H1 (cell line): ENCODE measurements at regions not wholly inside any gene's neighbourhood (a gene's known extent, or its start where the extent isn't known, plus 50 kb on each side); places are given as distances from the start of the nearest gene placed in this dataset.

Source experiments
- CTCF ChIA-PET: fragments of 300-600 bp; sonication (Branson Sonifier 250); formaldehyde crosslinking; loops from one replicate; lab custom pipeline; 2021; ENCODE audit not compliant: partially characterized antibody; lab: Charles Lee
- POLR2A ChIA-PET: fragments of 300-600 bp; sonication (Branson Sonifier 250); formaldehyde crosslinking; loops from one replicate; lab custom pipeline; 2021; ENCODE audit warnings: inconsistent platforms; ENCODE audit not compliant: partially characterized antibody; lab: Charles Lee
- DNase-seq, 2 experiments: peaks; one replicate each; pipeline versions ENCODE4 v3.0.0 to v3.0.0-alpha.2; 2010 to 2022; ENCODE audit warnings: low spot score in 2 of 2, low read depth in 1 of 2, mixed read lengths in 1 of 2
- FAIRE-seq: peaks from 2 replicates; lab custom pipeline; 2011; peaks lifted over from hg19 to GRCh38; lab: Jason Lieb, UNC
- H2AFZ ChIP-seq: 2 replicates; pipeline ENCODE4 v1.8.1; 2012; ENCODE audit warnings: low read length, inconsistent platforms
- H2AK5ac ChIP-seq: 2 replicates; pipeline ENCODE4 v1.6.1; 2013; ENCODE audit warnings: low read depth, low read length
- H2BK120ac ChIP-seq: replicated peaks from 2 replicates; pipeline ENCODE3; 2013; ENCODE audit warnings: low read depth, low read length, inconsistent platforms
- H2BK12ac ChIP-seq: 2 replicates; pipeline ENCODE4 v1.6.1; 2013; ENCODE audit warnings: low read depth, low read length
- H2BK15ac ChIP-seq: 2 replicates; pipeline ENCODE4 v1.6.1; 2013; ENCODE audit warnings: low read length
- H2BK20ac ChIP-seq: 2 replicates; pipeline ENCODE4 v1.6.1; 2013; ENCODE audit warnings: low read length
- H2BK5ac ChIP-seq: 2 replicates; pipeline ENCODE4 v1.6.1; 2013; ENCODE audit warnings: low read depth, low read length
- H3K14ac ChIP-seq: 2 replicates; pipeline ENCODE4 v1.6.1; 2013; ENCODE audit warnings: inconsistent platforms; ENCODE audit not compliant: insufficient read length
- H3K18ac ChIP-seq: 2 replicates; pipeline ENCODE4 v1.6.1; 2013; ENCODE audit warnings: low read length; ENCODE audit errors: extremely low read depth
- H3K23ac ChIP-seq: 2 replicates; pipeline ENCODE4 v1.6.1; 2013; ENCODE audit warnings: inconsistent platforms; ENCODE audit not compliant: insufficient read length
- H3K23me2 ChIP-seq: 2 replicates; pipeline ENCODE4 v1.6.1; 2013; ENCODE audit warnings: low read depth, low read length
- H3K27ac ChIP-seq: 2 replicates; pipeline ENCODE4 v1.6.1; 2011; ENCODE audit warnings: low read depth, low read length, inconsistent platforms
- H3K27me3 ChIP-seq, 4 experiments: replicated peaks in 1 of 4; 1 replicate in 1 of 4; 2 replicates in 3 of 4; pipeline versions ENCODE4 v1.6.1 to v1.8.1; 2011 to 2013; ENCODE audit warnings: low read length in 3 of 4, mild to moderate bottlenecking in 3 of 4, inconsistent platforms in 2 of 4, mixed read lengths in 2 of 4, moderate library complexity in 1 of 4; ENCODE audit not compliant: control insufficient read depth in 3 of 4, insufficient read depth in 3 of 4; ENCODE audit errors: extremely low read depth in 1 of 4
- H3K36me3 ChIP-seq, 4 experiments: 2 replicates each; pipeline versions ENCODE4 v1.6.1 to v1.8.1; 2011 to 2013; ENCODE audit warnings: mild to moderate bottlenecking in 4 of 4, low read length in 3 of 4, moderate library complexity in 2 of 4, control low read depth in 1 of 4, inconsistent platforms in 1 of 4; ENCODE audit not compliant: insufficient read depth in 4 of 4, control insufficient read depth in 2 of 4
- H3K4ac ChIP-seq: replicated peaks from 2 replicates; pipeline ENCODE3; 2013; ENCODE audit warnings: low read length, low read depth, mixed read lengths, inconsistent platforms; ENCODE audit not compliant: insufficient read length
- H3K4me1 ChIP-seq, 4 experiments: replicated peaks in 1 of 4; 1 replicate in 1 of 4; 2 replicates in 3 of 4; pipeline versions ENCODE4 v1.6.1 to v1.8.1; 2011 to 2013; ENCODE audit warnings: low read length in 3 of 4, inconsistent platforms in 2 of 4, mixed read lengths in 1 of 4; ENCODE audit not compliant: insufficient read depth in 4 of 4, control insufficient read depth in 3 of 4
- H3K4me2 ChIP-seq, 2 experiments: 2 replicates each; pipeline versions ENCODE4 v1.6.1 to v1.8.1; 2011 to 2013; ENCODE audit warnings: low read depth in 2 of 2, low read length in 2 of 2, control low read depth in 1 of 2, inconsistent platforms in 1 of 2, mild to moderate bottlenecking in 1 of 2; ENCODE audit not compliant: insufficient read depth in 1 of 2
- H3K4me3 ChIP-seq, 4 experiments: fragments of 200-600, 300-600 bp in 1 of 4; sonication (generic), shearing (Covaris generic), sonication (Bioruptor Twin) in 1 of 4; 2 replicates each; pipeline versions ENCODE4 v1.5.1 to v1.8.1; 2011 to 2016; ENCODE audit warnings: low read length in 4 of 4, low read depth in 3 of 4, control low read depth in 2 of 4, inconsistent platforms in 2 of 4, mild to moderate bottlenecking in 2 of 4, mixed read lengths in 1 of 4, moderate library complexity in 1 of 4; ENCODE audit not compliant: insufficient read depth in 2 of 4; ENCODE audit errors: extremely low read depth in 1 of 4
- H3K56ac ChIP-seq: replicated peaks from 2 replicates; pipeline ENCODE3; 2013; ENCODE audit warnings: low read depth, mild to moderate bottlenecking, mixed read lengths, low read length, inconsistent platforms; ENCODE audit not compliant: insufficient read length
- H3K79me1 ChIP-seq: 2 replicates; pipeline ENCODE4 v1.6.1; 2013; ENCODE audit warnings: low read depth, low read length, control low read depth
- H3K79me2 ChIP-seq, 2 experiments: 2 replicates each; pipeline versions ENCODE4 v1.6.1 to v1.8.1; 2012 to 2013; ENCODE audit warnings: low read length in 2 of 2, mild to moderate bottlenecking in 2 of 2, inconsistent platforms in 1 of 2; ENCODE audit not compliant: insufficient read depth in 2 of 2, control insufficient read depth in 1 of 2
- H3K9ac ChIP-seq, 4 experiments: replicated peaks in 1 of 4; 1 replicate in 1 of 4; 2 replicates in 3 of 4; pipeline versions ENCODE4 v1.6.1 to v1.8.1; 2011 to 2013; ENCODE audit warnings: low read depth in 3 of 4, low read length in 3 of 4, control low read depth in 2 of 4, mild to moderate bottlenecking in 2 of 4, moderate library complexity in 2 of 4, inconsistent platforms in 1 of 4; ENCODE audit errors: extremely low read depth in 1 of 4
- H3K9me3 ChIP-seq, 2 experiments: 2 replicates each; pipeline versions ENCODE4 v1.6.1 to v1.8.1; 2012 to 2013; ENCODE audit warnings: mild to moderate bottlenecking in 2 of 2, moderate library complexity in 2 of 2, control low read depth in 1 of 2, inconsistent platforms in 1 of 2, low read depth in 1 of 2, low read length in 1 of 2, mixed read lengths in 1 of 2; ENCODE audit not compliant: insufficient read depth in 2 of 2
- H4K20me1 ChIP-seq, 2 experiments: replicated peaks in 1 of 2; 2 replicates each; pipeline versions ENCODE3 to v1.8.1; 2011 to 2013; ENCODE audit warnings: inconsistent platforms in 2 of 2, low read length in 2 of 2, mild to moderate bottlenecking in 1 of 2; ENCODE audit not compliant: insufficient read depth in 2 of 2, control insufficient read depth in 1 of 2
- H4K5ac ChIP-seq: 2 replicates; pipeline ENCODE4 v1.6.1; 2013; ENCODE audit warnings: low read length, low read depth, mixed read lengths, inconsistent platforms; ENCODE audit not compliant: insufficient read length
- H4K8ac ChIP-seq: 2 replicates; pipeline ENCODE4 v1.8.0; 2013; ENCODE audit warnings: mild to moderate bottlenecking, moderate library complexity, low read length, inconsistent platforms; ENCODE audit not compliant: insufficient read depth; ENCODE audit errors: extremely low read depth
- H4K91ac ChIP-seq: replicated peaks from 2 replicates; pipeline ENCODE3; 2013; ENCODE audit warnings: low read length, mixed read lengths, inconsistent platforms; ENCODE audit not compliant: insufficient read length
- EZH2 ChIP-seq: fragments of 200-600 bp; sonication (generic); IDR thresholded peaks from 2 replicates; pipeline ENCODE4 v1.7.1; 2012; ENCODE audit warnings: low read depth, mild to moderate bottlenecking, moderate library complexity, low read length, inconsistent platforms; ENCODE audit not compliant: severe bottlenecking
- GTF2F1 ChIP-seq: IDR thresholded peaks from 2 replicates; pipeline ENCODE4 v1.6.1; 2012; ENCODE audit warnings: low read depth, low read length, improper control_type of control experiment, borderline replicate concordance
- NRF1 ChIP-seq: IDR thresholded peaks from 2 replicates; pipeline ENCODE4 v1.6.1; 2011; ENCODE audit warnings: mild to moderate bottlenecking, low read depth, low read length, improper control_type of control experiment
- RAD21 ChIP-seq, 2 experiments: IDR thresholded peaks in 1 of 2; conservative IDR thresholded peaks in 1 of 2; 2 replicates each; pipeline ENCODE4 v1.6.1; 2011; ENCODE audit warnings: low read depth in 2 of 2, low read length in 2 of 2, improper control_type of control experiment in 1 of 2, inconsistent platforms in 1 of 2, mild to moderate bottlenecking in 1 of 2, moderate library complexity in 1 of 2
- RBBP5 ChIP-seq: IDR thresholded peaks from 2 replicates; pipeline ENCODE4 v1.7.1; 2012; ENCODE audit warnings: low read depth, mild to moderate bottlenecking, inconsistent platforms, low read length, moderate library complexity, borderline replicate concordance
- SAP30 ChIP-seq: fragments of 300-600 bp; sonication (generic); IDR thresholded peaks from 2 replicates; pipeline ENCODE4 v1.7.1; 2012; ENCODE audit warnings: low read length, moderate library complexity, mild to moderate bottlenecking, inconsistent platforms; ENCODE audit not compliant: insufficient read depth, insufficient replicate concordance
- SIRT6 ChIP-seq: IDR thresholded peaks from one replicate; pipeline ENCODE4 v1.7.1; 2012; ENCODE audit warnings: low read length, inconsistent platforms
- SP1 ChIP-seq: IDR thresholded peaks from 2 replicates; pipeline ENCODE4 v1.6.1; 2011; ENCODE audit warnings: low read depth, low read length
- SP2 ChIP-seq: IDR thresholded peaks from 2 replicates; pipeline ENCODE4 v1.6.1; 2012; ENCODE audit warnings: mild to moderate bottlenecking, low read length, inconsistent platforms
- TAF7 ChIP-seq: optimal IDR thresholded peaks from 2 replicates; pipeline ENCODE3; 2011; ENCODE audit warnings: low read depth, mild to moderate bottlenecking, inconsistent platforms, low read length, moderate library complexity, borderline replicate concordance
- TCF12 ChIP-seq: IDR thresholded peaks from 2 replicates; pipeline ENCODE4 v1.6.1; 2011; ENCODE audit warnings: low read depth, mild to moderate bottlenecking, low read length
- WGBS, 2 experiments: shearing (Covaris generic) in 1 of 2; methylation state at CpG; one replicate each; pipeline versions ENCODE4 v1.1.6 to v1.1.7; 2013 to 2015; ENCODE audit warnings: low lambda C conversion rate in 2 of 2, mixed read lengths in 2 of 2, inconsistent platforms in 1 of 2, low coverage in 1 of 2, missing lambda C conversion rate in 1 of 2; ENCODE audit not compliant: insufficient replicate concordance in 2 of 2, insufficient coverage in 1 of 2, insufficient read length in 1 of 2; ENCODE audit errors: extremely low coverage in 1 of 2, missing lambda C conversion rate in 1 of 2; 5-methylcytosine and 5-hydroxymethylcytosine counted together
- TF ChIP-seq, protein P1 (sequence below): IDR thresholded peaks from 2 replicates; pipeline ENCODE4 v1.6.1; 2012; ENCODE audit warnings: inconsistent platforms

- Histone ChIP-seq H3K9me3 (peaks cover 20% of the 10 kb centered on the region in 2 experiments), H3K27ac (no peak overlapping the region), H2AK5ac (peak overlapping the region; percentile 75; the same call in 1 of the 2 replicates), H3K14ac (no peak overlapping the region), H3K4me2 (no peak overlapping the region), H4K91ac (peak overlapping the region; percentile 34), H3K18ac (no peak overlapping the region; the same call in 1 of the 2 replicates), H3K4me3 (no peak overlapping the region), H2AFZ (no peak overlapping the region), H2BK120ac (no peak overlapping the region), H2BK5ac (peak overlapping the region; percentile 66; the same call in 1 of the 2 replicates), H3K9ac (no peak overlapping the region), H3K4me1 (peaks cover 0 to 21% (median 15%) of the 10 kb centered on the region in 4 experiments; a peak in 6 of 7 replicates), H2BK20ac (no peak overlapping the region), H3K27me3 (no peaks in the 10 kb centered on the region; a peak in 1 of 7 replicates), H3K56ac (no peak overlapping the region), H2BK12ac (0 out of 2 replicates have a peak overlapping the region, but pooled peaks have one; percentile 17), H3K4ac (no peak overlapping the region), H3K23me2 (no peaks in the 10 kb centered on the region), H3K79me2 (no peaks in the 10 kb centered on the region), H4K20me1 (no peaks in the 10 kb centered on the region), H3K23ac (no peak overlapping the region), H3K79me1 (no peaks in the 10 kb centered on the region), H4K5ac (no peak overlapping the region), H2BK15ac (no peak overlapping the region), H3K36me3 (no peaks in the 10 kb centered on the region), H4K8ac (no peak overlapping the region)
- DNase-seq (peak in 1 of 2 experiments; percentile 39), FAIRE-seq (no peak)
- 88% methylated on average over 7 of the region's 7 CpGs; no CpG with 5 or more reads in 1 of the 2 experiments for WGBS, 2 experiments
- POLR2A ChIA-PET: no interaction called here
- CTCF ChIA-PET: no interaction called here
- TF ChIP-seq TAF7 (no peak), RBBP5 (no peak), EZH2 (no peak), SP2 (no peak), TCF12 (no peak), GTF2F1 (no peak), SIRT6 (no peak), NRF1 (no peak), SP1 (no peak), RAD21 (IDR thresholded peaks at IDR 0.05 in 1 of 2, conservative IDR thresholded peaks at IDR 0.05 in 1 of 2; ENCODE audit: low read depth in 2 of 2, low read length in 2 of 2) (no peak), SAP30 (no peak)
- TF ChIP-seq, protein P1, sequence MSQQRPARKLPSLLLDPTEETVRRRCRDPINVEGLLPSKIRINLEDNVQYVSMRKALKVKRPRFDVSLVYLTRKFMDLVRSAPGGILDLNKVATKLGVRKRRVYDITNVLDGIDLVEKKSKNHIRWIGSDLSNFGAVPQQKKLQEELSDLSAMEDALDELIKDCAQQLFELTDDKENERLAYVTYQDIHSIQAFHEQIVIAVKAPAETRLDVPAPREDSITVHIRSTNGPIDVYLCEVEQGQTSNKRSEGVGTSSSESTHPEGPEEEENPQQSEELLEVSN: no peak
Measured at GRCh38 chr4:3384391-3384770, 57.4 kb upstream of the HGFAC start.
